PFSK-1 (cell line): ENCODE measurements at regions not wholly inside any gene's neighbourhood (a gene's known extent, or its start where the extent isn't known, plus 50 kb on each side); places are given as distances from the start of the nearest gene placed in this dataset.

Experiments used
- FOXP2 ChIP-seq: optimal IDR thresholded peaks from 2 replicates; pipeline ENCODE3; 2011; ENCODE audit warnings: borderline replicate concordance, control low read depth, inconsistent platforms; ENCODE audit not compliant: insufficient read depth; ENCODE audit errors: extremely low read length, extremely low read depth
- POLR2AphosphoS5 ChIP-seq: IDR thresholded peaks from 2 replicates; pipeline ENCODE4 v1.6.1; 2012; ENCODE audit warnings: low read depth, mild to moderate bottlenecking, control low read depth, low read length, moderate library complexity
- SIN3A ChIP-seq: IDR thresholded peaks from 2 replicates; pipeline ENCODE4 v1.6.1; 2012; ENCODE audit warnings: mild to moderate bottlenecking, low read length, moderate library complexity, borderline replicate concordance; ENCODE audit not compliant: insufficient read depth
- TAF1 ChIP-seq: IDR thresholded peaks from 2 replicates; pipeline ENCODE4 v1.6.1; 2012; ENCODE audit warnings: low read length, control low read depth, borderline replicate concordance; ENCODE audit not compliant: insufficient read depth
- TF ChIP-seq, protein P1 (sequence below), 2 experiments: IDR thresholded peaks; 2 replicates each; pipeline versions ENCODE4 v1.6.1 to v1.8.0; 2011 to 2012; ENCODE audit warnings: low read depth in 2 of 2, low read length in 2 of 2, control low read depth in 1 of 2, inconsistent platforms in 1 of 2, mild to moderate bottlenecking in 1 of 2, moderate library complexity in 1 of 2; ENCODE audit not compliant: insufficient read depth in 1 of 2

DNA sequence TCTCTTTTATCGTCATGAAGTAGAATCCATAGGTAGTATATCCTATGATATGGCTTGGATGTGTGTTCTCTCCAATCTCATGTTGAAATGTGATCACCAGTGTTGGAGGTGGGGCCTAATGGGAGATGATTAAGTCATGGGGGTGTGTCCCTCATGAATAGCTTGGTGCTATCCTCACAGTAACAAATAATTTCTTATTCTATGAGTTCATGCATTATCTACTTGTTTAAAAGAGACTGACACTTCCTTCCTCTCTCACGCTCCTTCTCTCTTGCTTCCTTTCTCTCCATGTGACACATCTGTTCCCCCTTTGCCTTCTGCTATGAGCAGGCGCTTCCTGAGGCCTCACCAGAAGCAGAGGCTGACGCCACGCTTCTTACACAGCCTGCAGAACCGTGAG is 165.6 kb downstream of the MREG start:
- TF ChIP-seq SIN3A: no peak
- TF ChIP-seq, protein P1, sequence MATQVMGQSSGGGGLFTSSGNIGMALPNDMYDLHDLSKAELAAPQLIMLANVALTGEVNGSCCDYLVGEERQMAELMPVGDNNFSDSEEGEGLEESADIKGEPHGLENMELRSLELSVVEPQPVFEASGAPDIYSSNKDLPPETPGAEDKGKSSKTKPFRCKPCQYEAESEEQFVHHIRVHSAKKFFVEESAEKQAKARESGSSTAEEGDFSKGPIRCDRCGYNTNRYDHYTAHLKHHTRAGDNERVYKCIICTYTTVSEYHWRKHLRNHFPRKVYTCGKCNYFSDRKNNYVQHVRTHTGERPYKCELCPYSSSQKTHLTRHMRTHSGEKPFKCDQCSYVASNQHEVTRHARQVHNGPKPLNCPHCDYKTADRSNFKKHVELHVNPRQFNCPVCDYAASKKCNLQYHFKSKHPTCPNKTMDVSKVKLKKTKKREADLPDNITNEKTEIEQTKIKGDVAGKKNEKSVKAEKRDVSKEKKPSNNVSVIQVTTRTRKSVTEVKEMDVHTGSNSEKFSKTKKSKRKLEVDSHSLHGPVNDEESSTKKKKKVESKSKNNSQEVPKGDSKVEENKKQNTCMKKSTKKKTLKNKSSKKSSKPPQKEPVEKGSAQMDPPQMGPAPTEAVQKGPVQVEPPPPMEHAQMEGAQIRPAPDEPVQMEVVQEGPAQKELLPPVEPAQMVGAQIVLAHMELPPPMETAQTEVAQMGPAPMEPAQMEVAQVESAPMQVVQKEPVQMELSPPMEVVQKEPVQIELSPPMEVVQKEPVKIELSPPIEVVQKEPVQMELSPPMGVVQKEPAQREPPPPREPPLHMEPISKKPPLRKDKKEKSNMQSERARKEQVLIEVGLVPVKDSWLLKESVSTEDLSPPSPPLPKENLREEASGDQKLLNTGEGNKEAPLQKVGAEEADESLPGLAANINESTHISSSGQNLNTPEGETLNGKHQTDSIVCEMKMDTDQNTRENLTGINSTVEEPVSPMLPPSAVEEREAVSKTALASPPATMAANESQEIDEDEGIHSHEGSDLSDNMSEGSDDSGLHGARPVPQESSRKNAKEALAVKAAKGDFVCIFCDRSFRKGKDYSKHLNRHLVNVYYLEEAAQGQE (IDR thresholded peaks at IDR 0.05; ENCODE audit: insufficient read depth in 1 of 2, low read depth in 2 of 2, low read length in 2 of 2): no peak
- no peak for TF ChIP-seq TAF1
- TF ChIP-seq POLR2AphosphoS5: no peak
- no peak for TF ChIP-seq FOXP2

DNA sequence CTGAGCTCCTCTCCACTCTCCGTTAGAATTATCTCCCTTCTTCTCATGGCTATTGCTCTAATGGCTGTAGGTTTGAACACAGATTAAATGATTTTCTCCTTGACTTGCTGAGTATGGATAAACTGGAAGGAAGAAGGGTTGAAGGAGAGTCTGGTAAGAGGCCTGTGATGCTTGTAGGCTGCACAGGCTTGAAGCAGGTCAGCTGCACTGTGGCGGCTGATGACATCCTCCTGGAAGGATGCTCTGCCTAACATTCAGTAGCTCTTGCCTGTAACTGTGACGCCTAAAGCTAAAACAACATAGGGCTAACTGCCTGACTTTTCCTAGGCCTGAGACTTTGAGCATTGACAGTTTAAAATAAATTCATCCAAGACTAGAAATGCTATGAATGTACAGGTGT is 166.3 kb downstream of the MREG start:
- TF ChIP-seq, protein P1 (IDR thresholded peaks at IDR 0.05; ENCODE audit: insufficient read depth in 1 of 2, low read depth in 2 of 2, low read length in 2 of 2): no peak
- TF ChIP-seq POLR2AphosphoS5 (no peak), TAF1 (no peak)

DNA sequence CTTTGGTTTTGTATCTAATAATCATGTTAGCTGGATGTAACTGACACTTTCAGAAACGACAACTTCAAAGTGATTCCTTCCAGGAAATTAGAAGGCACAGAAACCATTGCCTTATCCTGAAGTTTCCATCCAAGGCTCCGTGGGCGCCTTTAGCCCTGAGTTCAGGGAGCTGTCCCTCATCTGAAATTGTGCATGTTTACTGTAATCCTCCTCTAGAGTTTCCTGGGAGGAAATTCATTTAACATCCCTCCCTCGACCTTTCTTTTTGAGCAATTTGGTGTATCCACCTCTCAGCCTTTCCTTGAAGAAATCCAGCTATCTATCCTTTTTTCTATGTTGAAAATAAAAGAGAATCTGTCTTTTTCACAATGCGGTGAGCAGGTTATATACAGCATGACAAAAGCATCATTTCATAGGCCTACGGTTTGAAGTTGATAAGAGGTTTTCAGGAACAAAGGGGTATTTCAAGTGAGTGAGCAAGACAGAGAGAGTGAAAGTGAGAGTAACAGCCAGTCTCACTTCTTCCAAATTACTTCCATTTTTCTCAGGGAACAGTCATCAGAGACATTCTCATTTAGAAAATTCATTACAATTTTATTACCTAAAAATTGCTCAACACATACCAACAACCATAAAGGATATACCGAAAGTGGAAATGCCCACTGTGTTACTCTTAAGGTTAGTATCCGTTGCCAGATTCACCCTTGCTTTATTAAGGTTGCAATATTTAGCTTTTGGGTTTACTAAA is 167.3 kb downstream of the MREG start:
- TF ChIP-seq, protein P1 (IDR thresholded peaks at IDR 0.05; ENCODE audit: insufficient read depth in 1 of 2, low read depth in 2 of 2, low read length in 2 of 2): no peak
- TF ChIP-seq SIN3A (no peak), POLR2AphosphoS5 (no peak), TAF1 (no peak)

DNA sequence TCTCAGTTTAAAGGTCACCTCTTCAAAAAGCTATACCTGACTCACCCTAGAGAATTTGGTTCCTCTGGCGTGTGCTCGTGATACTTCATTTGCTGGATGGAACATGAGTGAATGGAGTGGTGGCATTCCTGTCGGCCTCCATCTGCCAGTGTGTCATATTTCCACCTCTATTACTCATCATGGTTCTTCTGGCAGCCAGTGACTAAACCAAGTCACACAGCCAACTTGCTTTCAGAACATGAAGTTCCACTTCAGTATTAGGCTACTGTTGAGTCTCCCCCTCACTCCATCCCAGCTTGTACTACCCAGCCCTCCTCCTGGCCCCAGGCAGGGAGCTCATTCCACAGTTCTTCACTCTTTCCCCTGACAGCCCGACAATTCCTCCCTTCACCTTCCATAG is 169.8 kb downstream of the MREG start:
- TF ChIP-seq, protein P1 (IDR thresholded peaks at IDR 0.05; ENCODE audit: insufficient read depth in 1 of 2, low read depth in 2 of 2, low read length in 2 of 2): no peak
- TF ChIP-seq TAF1 (no peak), POLR2AphosphoS5 (no peak), FOXP2 (no peak), SIN3A (no peak)

DNA sequence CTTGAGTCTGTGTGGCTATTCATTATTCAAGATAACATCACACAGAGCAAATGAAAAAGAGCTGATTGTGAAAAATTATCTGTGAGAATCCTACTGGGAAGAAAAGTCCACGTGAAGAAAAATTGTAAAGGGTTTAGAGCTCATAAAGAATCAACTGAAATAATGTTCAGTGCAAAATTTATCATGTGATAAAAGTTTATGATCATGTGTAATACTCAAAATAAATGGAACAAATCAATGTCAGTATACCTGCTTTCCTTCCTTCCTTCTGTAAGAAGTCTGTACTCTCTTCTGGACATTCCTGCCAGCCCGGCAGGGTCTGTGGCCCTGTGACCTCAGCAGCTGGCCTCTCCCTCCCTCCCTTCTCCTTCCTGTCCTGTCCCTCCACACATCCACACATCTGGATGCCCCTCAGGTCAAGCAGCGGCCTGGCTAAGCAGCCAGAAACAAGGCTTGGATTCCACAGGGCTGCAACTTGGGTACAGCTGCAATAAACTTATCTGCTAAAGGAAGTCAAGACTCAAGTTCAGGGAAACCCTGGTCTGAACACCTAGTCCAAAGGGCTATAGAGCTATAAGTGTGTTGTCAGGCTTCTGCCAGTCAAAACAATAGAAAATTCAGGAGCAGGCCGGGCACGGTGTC is 172.1 kb downstream of the MREG start:
- TF ChIP-seq POLR2AphosphoS5 (no peak), FOXP2 (no peak), SIN3A (no peak), TAF1 (no peak)
- TF ChIP-seq, protein P1 (IDR thresholded peaks at IDR 0.05; ENCODE audit: insufficient read depth in 1 of 2, low read depth in 2 of 2, low read length in 2 of 2): no peak
